Astrocyte (in vitro differentiated cells and primary cell): ENCODE measurements at regions not wholly inside any gene's neighbourhood (a gene's known extent, or its start where the extent isn't known, plus 50 kb on each side); places are given as distances from the start of the nearest gene placed in this dataset.

Experiments
- DNase-seq: peaks from one replicate; pipeline ENCODE4 v3.0.0-alpha.2; 2010; ENCODE audit warnings: low read depth
- FAIRE-seq: peaks from 2 replicates; lab custom pipeline; 2011; peaks lifted over from hg19 to GRCh38; lab: Jason Lieb, UNC
- H2AFZ ChIP-seq: 2 replicates; pipeline ENCODE4 v1.6.0; 2012; ENCODE audit warnings: low read depth, low read length, inconsistent platforms
- H3K27ac ChIP-seq: 2 replicates; pipeline ENCODE4 v1.5.1; 2011; ENCODE audit warnings: low read depth, low read length, inconsistent platforms
- H3K27me3 ChIP-seq: 2 replicates; pipeline ENCODE4 v1.6.0; 2011; ENCODE audit warnings: low read length, inconsistent platforms; ENCODE audit not compliant: insufficient read depth
- H3K36me3 ChIP-seq: 2 replicates; pipeline ENCODE4 v1.5.1; 2011; ENCODE audit warnings: low read length, inconsistent platforms; ENCODE audit not compliant: insufficient read depth
- H3K4me1 ChIP-seq: 2 replicates; pipeline ENCODE4 v1.5.1; 2011; ENCODE audit warnings: low read length, inconsistent platforms; ENCODE audit not compliant: insufficient read depth
- H3K4me2 ChIP-seq: 2 replicates; pipeline ENCODE4 v1.6.0; 2012; ENCODE audit warnings: low read length, inconsistent platforms
- H3K4me3 ChIP-seq: 2 replicates; pipeline ENCODE4 v1.5.1; 2011; ENCODE audit warnings: low read depth, mild to moderate bottlenecking, low read length, inconsistent platforms; ENCODE audit not compliant: insufficient read depth
- H3K79me2 ChIP-seq: 2 replicates; pipeline ENCODE4 v1.6.0; 2012; ENCODE audit warnings: mild to moderate bottlenecking, low read length, inconsistent platforms; ENCODE audit not compliant: insufficient read depth
- H3K9ac ChIP-seq: 2 replicates; pipeline ENCODE4 v1.6.0; 2012; ENCODE audit warnings: mild to moderate bottlenecking, low read length, inconsistent platforms
- H3K9me3 ChIP-seq: 2 replicates; pipeline ENCODE4 v1.5.1; 2012; ENCODE audit warnings: low read depth, mild to moderate bottlenecking, low read length, inconsistent platforms; ENCODE audit not compliant: insufficient read depth
- H4K20me1 ChIP-seq: 2 replicates; pipeline ENCODE4 v1.6.0; 2012; ENCODE audit warnings: low read length, inconsistent platforms; ENCODE audit not compliant: insufficient read depth
- H3K27ac Mint-ChIP-seq: one replicate; pipeline ENCODE4 v1.8.0; 2021; ENCODE audit warnings: mild to moderate bottlenecking, mixed read lengths; ENCODE audit not compliant: unreplicated experiment
- H3K27me3 Mint-ChIP-seq: one replicate; pipeline ENCODE4 v1.8.0; 2021; ENCODE audit warnings: low read depth, mixed read lengths; ENCODE audit not compliant: unreplicated experiment
- H3K36me3 Mint-ChIP-seq: one replicate; pipeline ENCODE4 v1.8.0; 2021; ENCODE audit warnings: low read depth, mixed read lengths; ENCODE audit not compliant: unreplicated experiment
- H3K4me1 Mint-ChIP-seq: one replicate; pipeline ENCODE4 v1.8.0; 2021; ENCODE audit warnings: low read depth, mixed read lengths; ENCODE audit not compliant: unreplicated experiment
- H3K4me3 Mint-ChIP-seq: one replicate; pipeline ENCODE4 v1.8.0; 2021; ENCODE audit warnings: mild to moderate bottlenecking, moderate library complexity, mixed read lengths; ENCODE audit not compliant: unreplicated experiment
- H3K9me3 Mint-ChIP-seq: one replicate; pipeline ENCODE4 v1.8.0; 2021; ENCODE audit warnings: mild to moderate bottlenecking, mixed read lengths; ENCODE audit not compliant: unreplicated experiment
- CTCF ChIP-seq: IDR thresholded peaks from 2 replicates; pipeline ENCODE4 v1.5.1; 2011; ENCODE audit warnings: low read depth, mild to moderate bottlenecking, inconsistent platforms, low read length, moderate library complexity; ENCODE audit not compliant: insufficient read depth
- EZH2 ChIP-seq: IDR thresholded peaks from 2 replicates; pipeline ENCODE4 v1.6.1; 2012; ENCODE audit warnings: mild to moderate bottlenecking, low read length, inconsistent platforms; ENCODE audit not compliant: insufficient read depth

GRCh38 chr16:6861815-6862477 lies 470.7 kb upstream of the RBFOX1 start:
- Histone ChIP-seq H3K27ac (no peak overlapping the region), H3K79me2 (no peaks in the 10 kb centered on the region), H3K4me2 (no peak overlapping the region), H3K9me3 (no peaks in the 10 kb centered on the region), H3K27me3 (no peaks in the 10 kb centered on the region), H3K4me1 (no peaks in the 10 kb centered on the region), H3K9ac (no peak overlapping the region), H2AFZ (no peak overlapping the region), H4K20me1 (no peaks in the 10 kb centered on the region), H3K36me3 (no peaks in the 10 kb centered on the region), H3K4me3 (no peak overlapping the region)
- Mint-ChIP-seq H3K27ac (no peak overlapping the region), H3K36me3 (no peaks in the 10 kb centered on the region), H3K9me3 (no peaks in the 10 kb centered on the region), H3K4me3 (no peak overlapping the region), H3K27me3 (peaks cover 15% of the 10 kb centered on the region), H3K4me1 (no peaks in the 10 kb centered on the region)
- TF ChIP-seq EZH2 (no peak), CTCF (no peak)
- FAIRE-seq (no peak), DNase-seq (no peak)

- no peak overlapping the region for H3K27ac ChIP-seq
- no peaks in the 10 kb centered on the region for H3K27me3 ChIP-seq
- no peak for TF ChIP-seq EZH2
- no peak for TF ChIP-seq CTCF
Measured at GRCh38 chr16:6861135-6861814, 471.4 kb upstream of the RBFOX1 start.

GRCh38 chr16:6857575-6857974 lies 475.1 kb upstream of the RBFOX1 start:
- no peak overlapping the region for H2AFZ ChIP-seq
- no peak overlapping the region for H3K9ac ChIP-seq
- TF ChIP-seq CTCF = no peak
- TF ChIP-seq EZH2 = no peak
- H4K20me1 ChIP-seq = no peaks in the 10 kb centered on the region
- H3K4me2 ChIP-seq = no peak overlapping the region
- Mint-ChIP-seq H3K4me3 (no peak overlapping the region), H3K9me3 (no peaks in the 10 kb centered on the region), H3K36me3 (no peaks in the 10 kb centered on the region), H3K27me3 (peaks cover 25% of the 10 kb centered on the region), H3K4me1 (no peaks in the 10 kb centered on the region), H3K27ac (no peak overlapping the region)
- H3K36me3 ChIP-seq = no peaks in the 10 kb centered on the region
- FAIRE-seq (no peak), DNase-seq (no peak)
- no peaks in the 10 kb centered on the region for H3K9me3 ChIP-seq
- H3K27me3 ChIP-seq = no peaks in the 10 kb centered on the region
- H3K4me1 ChIP-seq = no peaks in the 10 kb centered on the region
- H3K4me3 ChIP-seq = no peak overlapping the region
- no peaks in the 10 kb centered on the region for H3K79me2 ChIP-seq
- no peak overlapping the region for H3K27ac ChIP-seq

More at GRCh38 chr16:6861135-6861814, 471.4 kb upstream of the RBFOX1 start:
- no peaks in the 10 kb centered on the region for H4K20me1 ChIP-seq
- no peak overlapping the region for H2AFZ ChIP-seq
- no peaks in the 10 kb centered on the region for H3K36me3 ChIP-seq
- Mint-ChIP-seq H3K27me3 (peaks cover 19% of the 10 kb centered on the region), H3K27ac (no peak overlapping the region), H3K9me3 (no peaks in the 10 kb centered on the region), H3K36me3 (no peaks in the 10 kb centered on the region), H3K4me3 (no peak overlapping the region), H3K4me1 (no peaks in the 10 kb centered on the region)
- no peak overlapping the region for H3K4me3 ChIP-seq
- no peaks in the 10 kb centered on the region for H3K79me2 ChIP-seq
- H3K4me2 ChIP-seq = no peak overlapping the region
- H3K4me1 ChIP-seq = no peaks in the 10 kb centered on the region
- DNase-seq (no peak), FAIRE-seq (no peak)
- H3K9me3 ChIP-seq = no peaks in the 10 kb centered on the region
- no peak overlapping the region for H3K9ac ChIP-seq
